ENCODE measurements at regions not wholly inside any gene's neighbourhood (a gene's known extent, or its start where the extent isn't known, plus 50 kb on each side); places are given as distances from the start of the nearest gene placed in this dataset.
A peak's percentile ranks its signal among the peaks of the same experiment; 100 is the strongest.

DNA sequence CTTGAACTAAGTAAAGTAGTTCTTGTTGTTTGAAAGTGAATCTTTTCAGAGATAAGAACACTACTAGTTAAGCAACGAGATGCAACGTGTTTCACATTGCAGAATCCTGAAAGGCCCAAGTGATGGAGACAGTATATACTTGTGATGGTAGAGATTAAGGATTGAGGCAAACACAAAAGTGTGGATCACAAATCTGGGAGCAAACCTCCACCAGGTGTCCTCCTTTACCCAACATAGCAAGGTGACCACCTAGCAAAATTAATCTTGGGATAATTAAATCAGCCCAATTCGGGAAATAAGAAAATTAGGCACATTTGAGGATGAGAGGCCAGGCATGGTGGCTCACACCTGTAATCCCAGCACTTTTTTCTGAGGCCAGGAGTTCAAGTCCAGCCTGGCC lies 563.9 kb downstream of the DACH1 start:
- TF ChIP-seq, protein P1, sequence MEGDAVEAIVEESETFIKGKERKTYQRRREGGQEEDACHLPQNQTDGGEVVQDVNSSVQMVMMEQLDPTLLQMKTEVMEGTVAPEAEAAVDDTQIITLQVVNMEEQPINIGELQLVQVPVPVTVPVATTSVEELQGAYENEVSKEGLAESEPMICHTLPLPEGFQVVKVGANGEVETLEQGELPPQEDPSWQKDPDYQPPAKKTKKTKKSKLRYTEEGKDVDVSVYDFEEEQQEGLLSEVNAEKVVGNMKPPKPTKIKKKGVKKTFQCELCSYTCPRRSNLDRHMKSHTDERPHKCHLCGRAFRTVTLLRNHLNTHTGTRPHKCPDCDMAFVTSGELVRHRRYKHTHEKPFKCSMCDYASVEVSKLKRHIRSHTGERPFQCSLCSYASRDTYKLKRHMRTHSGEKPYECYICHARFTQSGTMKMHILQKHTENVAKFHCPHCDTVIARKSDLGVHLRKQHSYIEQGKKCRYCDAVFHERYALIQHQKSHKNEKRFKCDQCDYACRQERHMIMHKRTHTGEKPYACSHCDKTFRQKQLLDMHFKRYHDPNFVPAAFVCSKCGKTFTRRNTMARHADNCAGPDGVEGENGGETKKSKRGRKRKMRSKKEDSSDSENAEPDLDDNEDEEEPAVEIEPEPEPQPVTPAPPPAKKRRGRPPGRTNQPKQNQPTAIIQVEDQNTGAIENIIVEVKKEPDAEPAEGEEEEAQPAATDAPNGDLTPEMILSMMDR (IDR thresholded peaks at IDR 0.05; ENCODE audit: low read depth, low read length): peak; percentile 46
- TF ChIP-seq EZH2phosphoT487 (IDR thresholded peaks at IDR 0.05; ENCODE audit: low read depth): no peak

Measured in OCI-LY3 (cell line).